ENCODE measurements at regions not wholly inside any gene's neighbourhood (a gene's known extent, or its start where the extent isn't known, plus 50 kb on each side); places are given as distances from the start of the nearest gene placed in this dataset.

DNA sequence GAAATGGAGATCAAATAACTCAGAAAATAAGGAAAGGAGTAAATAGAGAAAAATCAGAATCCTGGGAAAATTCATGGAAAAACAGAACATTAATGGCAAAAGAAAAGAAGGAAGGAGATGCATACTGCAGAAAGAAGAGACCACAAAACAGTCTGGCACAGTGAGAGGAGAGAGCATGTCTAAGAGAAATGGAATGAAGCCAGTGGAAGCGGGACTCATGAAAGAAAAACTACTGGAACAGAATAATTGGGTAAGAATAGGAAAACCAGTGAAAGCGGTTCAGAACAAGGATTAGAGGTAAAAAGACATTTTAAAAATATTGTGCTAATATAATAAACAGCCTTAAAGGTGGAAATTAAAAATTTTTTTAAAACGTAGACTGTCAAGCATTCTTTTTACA, 93.6 kb upstream of the GREM2 start:
- TF ChIP-seq, protein P1, sequence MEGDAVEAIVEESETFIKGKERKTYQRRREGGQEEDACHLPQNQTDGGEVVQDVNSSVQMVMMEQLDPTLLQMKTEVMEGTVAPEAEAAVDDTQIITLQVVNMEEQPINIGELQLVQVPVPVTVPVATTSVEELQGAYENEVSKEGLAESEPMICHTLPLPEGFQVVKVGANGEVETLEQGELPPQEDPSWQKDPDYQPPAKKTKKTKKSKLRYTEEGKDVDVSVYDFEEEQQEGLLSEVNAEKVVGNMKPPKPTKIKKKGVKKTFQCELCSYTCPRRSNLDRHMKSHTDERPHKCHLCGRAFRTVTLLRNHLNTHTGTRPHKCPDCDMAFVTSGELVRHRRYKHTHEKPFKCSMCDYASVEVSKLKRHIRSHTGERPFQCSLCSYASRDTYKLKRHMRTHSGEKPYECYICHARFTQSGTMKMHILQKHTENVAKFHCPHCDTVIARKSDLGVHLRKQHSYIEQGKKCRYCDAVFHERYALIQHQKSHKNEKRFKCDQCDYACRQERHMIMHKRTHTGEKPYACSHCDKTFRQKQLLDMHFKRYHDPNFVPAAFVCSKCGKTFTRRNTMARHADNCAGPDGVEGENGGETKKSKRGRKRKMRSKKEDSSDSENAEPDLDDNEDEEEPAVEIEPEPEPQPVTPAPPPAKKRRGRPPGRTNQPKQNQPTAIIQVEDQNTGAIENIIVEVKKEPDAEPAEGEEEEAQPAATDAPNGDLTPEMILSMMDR (IDR thresholded peaks at IDR 0.05; ENCODE audit: insufficient read depth, low read depth, low read length): no peak
- no peak for TF ChIP-seq EZH2 (IDR thresholded peaks at IDR 0.05; ENCODE audit: insufficient read depth, low read length)

Data from astrocyte (in vitro differentiated cells and primary cell).